Loucy (cell line): ENCODE measurements at regions not wholly inside any gene's neighbourhood (a gene's known extent, or its start where the extent isn't known, plus 50 kb on each side); places are given as distances from the start of the nearest gene placed in this dataset.

Experiments
- CTCF ChIP-seq: fragments of 200-600 bp; sonication (generic); conservative IDR thresholded peaks from 2 replicates; pipeline ENCODE4 v1.5.1; 2014; ENCODE audit warnings: mild to moderate bottlenecking, antibody characterized with exemption, low read length
- EZH2phosphoT487 ChIP-seq: fragments of 200-600 bp; IDR thresholded peaks from 2 replicates; pipeline ENCODE4 v1.6.1; 2018; ENCODE audit warnings: antibody characterized with exemption, mild to moderate bottlenecking, moderate library complexity, borderline replicate concordance

DNA sequence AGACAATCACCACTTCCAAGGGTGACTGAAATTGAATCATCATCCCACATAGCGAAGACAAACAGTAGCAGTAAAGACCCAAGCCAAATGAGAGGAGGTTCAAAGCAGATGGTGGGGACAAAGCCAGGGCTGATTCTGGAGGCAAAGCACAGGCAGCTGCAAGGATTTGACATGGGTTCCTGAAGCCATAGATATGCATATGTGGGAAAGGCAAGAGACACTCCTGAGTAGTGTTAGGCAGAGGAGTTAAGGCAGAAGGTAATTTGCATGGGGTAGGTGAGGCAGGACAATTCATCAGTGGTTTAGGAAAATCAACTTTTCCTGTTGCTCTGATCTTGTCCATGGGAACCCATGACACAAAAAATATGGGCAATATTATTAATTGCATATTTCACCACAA is 462.8 kb downstream of the FAM181B start:
- TF ChIP-seq CTCF (no peak), EZH2phosphoT487 (no peak)
